K562 (cell line): ENCODE measurements at regions not wholly inside any gene's neighbourhood (a gene's known extent, or its start where the extent isn't known, plus 50 kb on each side); places are given as distances from the start of the nearest gene placed in this dataset.

ENCODE experiments used
- BDP1 ChIP-seq: IDR thresholded peaks from 3 replicates; pipeline ENCODE4 v1.6.1; 2011; ENCODE audit not compliant: insufficient read length, insufficient read depth
- DMBX1 ChIP-seq: fragments of 250-450 bp; sonication (Bioruptor Pico); IDR thresholded peaks from 2 replicates; pipeline ENCODE4 v1.8.0; 2022; ENCODE audit warnings: inconsistent platforms, mild to moderate bottlenecking, moderate library complexity, borderline replicate concordance
- FOXA3 ChIP-seq, 2 experiments: fragments of 450-650 bp in 1 of 2; sonication (generic) in 1 of 2; formaldehyde crosslinking; IDR thresholded peaks in 1 of 2; conservative IDR thresholded peaks in 1 of 2; 2 replicates each; pipeline versions ENCODE4 v1.4.0 to v1.8.0; 2020 to 2022; ENCODE audit warnings: mild to moderate bottlenecking in 2 of 2, missing genetic modification reagents in 1 of 2
- HDAC3 ChIP-seq: fragments of 450-650 bp; IDR thresholded peaks from 2 replicates; pipeline ENCODE4 v1.6.1; 2018; ENCODE audit warnings: borderline replicate concordance, mild to moderate bottlenecking, moderate library complexity; ENCODE audit not compliant: partially characterized antibody
- HDAC8 ChIP-seq: fragments of 450-650 bp; IDR thresholded peaks from 2 replicates; pipeline ENCODE4 v1.6.1; 2016; ENCODE audit warnings: mild to moderate bottlenecking, missing genetic modification characterization, moderate library complexity, missing compliant biosample characterization
- MTA1 ChIP-seq: fragments of 450-650 bp; IDR thresholded peaks from 2 replicates; pipeline ENCODE4 v1.6.1; 2017; ENCODE audit warnings: borderline replicate concordance
- NCOA1 ChIP-seq: fragments of 450-650 bp; IDR thresholded peaks from 2 replicates; pipeline ENCODE4 v1.6.1; 2016; ENCODE audit warnings: low read depth
- NR2C1 ChIP-seq, 2 experiments: fragments of 450-650 bp; IDR thresholded peaks; 2 replicates each; pipeline ENCODE4 v1.6.1; 2017; ENCODE audit warnings: mild to moderate bottlenecking in 2 of 2, antibody characterized with exemption in 1 of 2, inconsistent platforms in 1 of 2, missing compliant biosample characterization in 1 of 2, missing genetic modification characterization in 1 of 2
- PTBP1 ChIP-seq: fragments of 200-400 bp; formaldehyde crosslinking; IDR thresholded peaks from 2 replicates; pipeline ENCODE4 v1.6.1; 2017; ENCODE audit warnings: low read depth, low read length
- RBM22 ChIP-seq: fragments of 200-400 bp; formaldehyde crosslinking; IDR thresholded peaks from 2 replicates; pipeline ENCODE4 v1.6.1; 2018; ENCODE audit warnings: low read length, low read depth; ENCODE audit not compliant: poor library complexity, severe bottlenecking
- RFX7 ChIP-seq: fragments of 250-450 bp; sonication (Bioruptor Pico); IDR thresholded peaks from 2 replicates; pipeline ENCODE4 v1.5.1; 2021; ENCODE audit warnings: mild to moderate bottlenecking
- SLC30A9 ChIP-seq: fragments of 250-450 bp; sonication (Bioruptor Pico); IDR thresholded peaks from 2 replicates; pipeline ENCODE4 v1.8.0; 2022; ENCODE audit warnings: mild to moderate bottlenecking, moderate library complexity
- SOX6 ChIP-seq: fragments of 450-650 bp; IDR thresholded peaks from 2 replicates; pipeline ENCODE4 v1.6.1; 2014; ENCODE audit warnings: mild to moderate bottlenecking
- TEAD1 ChIP-seq, 2 experiments: fragments of 450-650 bp in 1 of 2; sonication (generic) in 1 of 2; formaldehyde crosslinking; IDR thresholded peaks; 2 replicates each; pipeline versions ENCODE4 v1.4.0 to v1.8.0; 2020 to 2022; ENCODE audit warnings: mild to moderate bottlenecking in 2 of 2, missing genetic modification reagents in 1 of 2
- ZNF24 ChIP-seq: fragments of 450-650 bp; IDR thresholded peaks from 2 replicates; pipeline ENCODE4 v1.6.1; 2016
- ZNF445 ChIP-seq: fragments of 250-450 bp; sonication (Bioruptor Pico); IDR thresholded peaks from 2 replicates; pipeline ENCODE4 v1.4.0; 2020; ENCODE audit warnings: low read depth, mild to moderate bottlenecking, moderate library complexity
- ZNF561 ChIP-seq: fragments of 450-650 bp; formaldehyde crosslinking; conservative IDR thresholded peaks from 2 replicates; pipeline ENCODE4 v1.4.0; 2020; ENCODE audit warnings: mild to moderate bottlenecking, moderate library complexity
- TF ChIP-seq, protein P1 (sequence below): fragments of 250-450 bp; sonication (Bioruptor Pico); IDR thresholded peaks from 2 replicates; pipeline ENCODE4 v1.8.0; 2021; ENCODE audit warnings: borderline replicate concordance, mild to moderate bottlenecking, moderate library complexity; ENCODE audit not compliant: poor library complexity, severe bottlenecking
- TF ChIP-seq, protein P2 (sequence below): fragments of 450-650 bp; formaldehyde crosslinking; IDR thresholded peaks from 2 replicates; pipeline ENCODE4 v1.4.0; 2020; ENCODE audit warnings: mild to moderate bottlenecking
- TF ChIP-seq, protein P3 (sequence below): sonication (generic); formaldehyde crosslinking; IDR thresholded peaks from 2 replicates; pipeline ENCODE4 v1.8.1; 2023; ENCODE audit warnings: mild to moderate bottlenecking, missing genetic modification reagents
- TF ChIP-seq, protein P4 (sequence below): fragments of 450-650 bp; formaldehyde crosslinking; conservative IDR thresholded peaks from 2 replicates; pipeline ENCODE4 v1.4.0; 2022; ENCODE audit warnings: mild to moderate bottlenecking, missing genetic modification characterization
- TF ChIP-seq, protein P5 (sequence below): fragments of 250-450 bp; sonication (Bioruptor Pico); IDR thresholded peaks from 2 replicates; pipeline ENCODE4 v1.4.0; 2020

DNA sequence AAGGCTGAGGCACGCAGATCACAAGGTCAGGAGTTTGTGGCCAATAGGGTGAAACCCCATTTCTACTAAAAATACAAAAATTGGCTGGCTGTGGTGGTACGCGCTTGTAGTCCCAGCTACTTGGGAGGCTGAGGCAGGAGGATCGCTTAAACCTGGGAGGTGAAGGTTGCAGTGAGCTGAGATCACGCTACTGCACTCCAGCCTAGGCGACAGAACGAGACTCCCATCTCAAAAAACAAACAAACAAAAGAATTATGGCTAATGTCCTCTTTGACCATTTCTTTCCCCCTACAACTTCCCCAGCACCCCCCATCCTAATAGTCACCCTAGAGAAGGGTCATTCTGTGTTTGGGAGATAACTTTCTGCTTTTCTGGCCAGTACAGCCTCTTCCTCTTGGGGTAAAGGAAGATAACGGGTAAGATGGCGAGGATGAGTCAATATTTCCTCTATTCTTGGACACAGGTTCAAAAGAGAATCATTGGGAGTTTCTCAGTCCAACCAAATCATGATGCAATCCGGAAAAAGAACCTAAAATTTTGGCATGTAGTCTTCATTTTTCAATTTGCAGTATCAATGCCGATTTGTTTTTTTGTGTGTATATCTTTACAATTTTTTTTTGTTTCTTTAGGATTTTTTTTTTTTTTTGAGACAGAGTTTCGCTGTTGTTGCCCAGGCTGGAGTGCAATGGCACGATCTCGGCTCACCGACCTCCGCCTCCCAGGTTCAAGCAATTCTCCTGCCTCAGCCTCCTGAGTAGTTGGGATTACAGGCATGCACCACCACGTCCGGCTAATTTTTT is 107.6 kb upstream of the MED13 start (continued):
- peak in 1 of 2 experiments; percentile 27; a peak in 1 of 4 replicates for TF ChIP-seq FOXA3 (CRISPR knock-in tag; conservative IDR thresholded peaks at IDR 0.05 in 1 of 2, IDR thresholded peaks at IDR 0.05 in 1 of 2)
- TF ChIP-seq DMBX1 = peak; percentile 38
- TF ChIP-seq NCOA1 = peak; percentile 94
- 0 out of 2 replicates have a peak, but pooled peaks have one; percentile 28 for TF ChIP-seq ZNF24
- TF ChIP-seq BDP1 = no peak
- TF ChIP-seq RFX7 = no peak
- TF ChIP-seq NR2C1 (IDR thresholded peaks at IDR 0.05) = peak; percentile 47; the same call in 1 of the 2 replicates
- TF ChIP-seq NR2C1 (tag; IDR thresholded peaks at IDR 0.05) = peak; percentile 76; the same call in 1 of the 2 replicates
- TF ChIP-seq PTBP1 = no peak
- TF ChIP-seq, protein P1, sequence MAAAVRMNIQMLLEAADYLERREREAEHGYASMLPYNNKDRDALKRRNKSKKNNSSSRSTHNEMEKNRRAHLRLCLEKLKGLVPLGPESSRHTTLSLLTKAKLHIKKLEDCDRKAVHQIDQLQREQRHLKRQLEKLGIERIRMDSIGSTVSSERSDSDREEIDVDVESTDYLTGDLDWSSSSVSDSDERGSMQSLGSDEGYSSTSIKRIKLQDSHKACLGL = no peak
- peak in 1 of 2 experiments; percentile 78; a peak in 2 of 4 replicates for TF ChIP-seq TEAD1 (CRISPR knock-in tag; IDR thresholded peaks at IDR 0.05)
- TF ChIP-seq, protein P2, sequence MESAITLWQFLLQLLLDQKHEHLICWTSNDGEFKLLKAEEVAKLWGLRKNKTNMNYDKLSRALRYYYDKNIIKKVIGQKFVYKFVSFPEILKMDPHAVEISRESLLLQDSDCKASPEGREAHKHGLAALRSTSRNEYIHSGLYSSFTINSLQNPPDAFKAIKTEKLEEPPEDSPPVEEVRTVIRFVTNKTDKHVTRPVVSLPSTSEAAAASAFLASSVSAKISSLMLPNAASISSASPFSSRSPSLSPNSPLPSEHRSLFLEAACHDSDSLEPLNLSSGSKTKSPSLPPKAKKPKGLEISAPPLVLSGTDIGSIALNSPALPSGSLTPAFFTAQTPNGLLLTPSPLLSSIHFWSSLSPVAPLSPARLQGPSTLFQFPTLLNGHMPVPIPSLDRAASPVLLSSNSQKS (CRISPR knock-in tag) = no peak
- TF ChIP-seq, protein P3, sequence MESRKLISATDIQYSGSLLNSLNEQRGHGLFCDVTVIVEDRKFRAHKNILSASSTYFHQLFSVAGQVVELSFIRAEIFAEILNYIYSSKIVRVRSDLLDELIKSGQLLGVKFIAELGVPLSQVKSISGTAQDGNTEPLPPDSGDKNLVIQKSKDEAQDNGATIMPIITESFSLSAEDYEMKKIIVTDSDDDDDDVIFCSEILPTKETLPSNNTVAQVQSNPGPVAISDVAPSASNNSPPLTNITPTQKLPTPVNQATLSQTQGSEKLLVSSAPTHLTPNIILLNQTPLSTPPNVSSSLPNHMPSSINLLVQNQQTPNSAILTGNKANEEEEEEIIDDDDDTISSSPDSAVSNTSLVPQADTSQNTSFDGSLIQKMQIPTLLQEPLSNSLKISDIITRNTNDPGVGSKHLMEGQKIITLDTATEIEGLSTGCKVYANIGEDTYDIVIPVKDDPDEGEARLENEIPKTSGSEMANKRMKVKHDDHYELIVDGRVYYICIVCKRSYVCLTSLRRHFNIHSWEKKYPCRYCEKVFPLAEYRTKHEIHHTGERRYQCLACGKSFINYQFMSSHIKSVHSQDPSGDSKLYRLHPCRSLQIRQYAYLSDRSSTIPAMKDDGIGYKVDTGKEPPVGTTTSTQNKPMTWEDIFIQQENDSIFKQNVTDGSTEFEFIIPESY = no peak; the same call in 1 of the 2 replicates
- peak; percentile 66; the same call in 1 of the 2 replicates for TF ChIP-seq MTA1
- no peak for TF ChIP-seq SLC30A9 (CRISPR knock-in tag)
- TF ChIP-seq SOX6 = peak; percentile 84
- TF ChIP-seq, protein P4, sequence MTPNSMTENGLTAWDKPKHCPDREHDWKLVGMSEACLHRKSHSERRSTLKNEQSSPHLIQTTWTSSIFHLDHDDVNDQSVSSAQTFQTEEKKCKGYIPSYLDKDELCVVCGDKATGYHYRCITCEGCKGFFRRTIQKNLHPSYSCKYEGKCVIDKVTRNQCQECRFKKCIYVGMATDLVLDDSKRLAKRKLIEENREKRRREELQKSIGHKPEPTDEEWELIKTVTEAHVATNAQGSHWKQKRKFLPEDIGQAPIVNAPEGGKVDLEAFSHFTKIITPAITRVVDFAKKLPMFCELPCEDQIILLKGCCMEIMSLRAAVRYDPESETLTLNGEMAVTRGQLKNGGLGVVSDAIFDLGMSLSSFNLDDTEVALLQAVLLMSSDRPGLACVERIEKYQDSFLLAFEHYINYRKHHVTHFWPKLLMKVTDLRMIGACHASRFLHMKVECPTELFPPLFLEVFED (CRISPR knock-in tag) = no peak
- TF ChIP-seq HDAC8 = no peak; the same call in 1 of the 2 replicates
- no peak for TF ChIP-seq RBM22
- TF ChIP-seq HDAC3 = peak; percentile 75
- no peak for TF ChIP-seq ZNF445 (CRISPR knock-in tag)
- no peak for TF ChIP-seq ZNF561 (CRISPR knock-in tag)
- TF ChIP-seq, protein P5, sequence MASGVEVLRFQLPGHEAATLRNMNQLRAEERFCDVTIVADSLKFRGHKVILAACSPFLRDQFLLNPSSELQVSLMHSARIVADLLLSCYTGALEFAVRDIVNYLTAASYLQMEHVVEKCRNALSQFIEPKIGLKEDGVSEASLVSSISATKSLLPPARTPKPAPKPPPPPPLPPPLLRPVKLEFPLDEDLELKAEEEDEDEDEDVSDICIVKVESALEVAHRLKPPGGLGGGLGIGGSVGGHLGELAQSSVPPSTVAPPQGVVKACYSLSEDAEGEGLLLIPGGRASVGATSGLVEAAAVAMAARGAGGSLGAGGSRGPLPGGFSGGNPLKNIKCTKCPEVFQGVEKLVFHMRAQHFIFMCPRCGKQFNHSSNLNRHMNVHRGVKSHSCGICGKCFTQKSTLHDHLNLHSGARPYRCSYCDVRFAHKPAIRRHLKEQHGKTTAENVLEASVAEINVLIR (CRISPR knock-in tag) = no peak
